Loucy (cell line): ENCODE measurements at regions not wholly inside any gene's neighbourhood (a gene's known extent, or its start where the extent isn't known, plus 50 kb on each side); places are given as distances from the start of the nearest gene placed in this dataset.

Experiments
- H2AFZ ChIP-seq: fragments of 200-600 bp; sonication (generic); 2 replicates; pipeline ENCODE4 v1.6.0; 2016; ENCODE audit warnings: antibody characterized with exemption, mild to moderate bottlenecking, low read length, moderate library complexity
- H3F3A ChIP-seq: fragments of 200-600 bp; 2 replicates; pipeline ENCODE4 v1.6.0; 2016; ENCODE audit warnings: antibody characterized with exemption, low read depth, mild to moderate bottlenecking
- H3K27me3 ChIP-seq: fragments of 200-600 bp; sonication (generic); 2 replicates; pipeline ENCODE4 v1.6.1; 2014; ENCODE audit warnings: low read length, mild to moderate bottlenecking; ENCODE audit not compliant: insufficient read depth, poor library complexity, severe bottlenecking
- H3K36me3 ChIP-seq: fragments of 200-600 bp; sonication (generic); 2 replicates; pipeline ENCODE4 v1.6.1; 2016; ENCODE audit warnings: low read length; ENCODE audit not compliant: insufficient read depth
- H3K4me1 ChIP-seq: fragments of 200-600 bp; sonication (generic); 2 replicates; pipeline ENCODE4 v1.5.1; 2014; ENCODE audit warnings: low read length, mild to moderate bottlenecking; ENCODE audit not compliant: insufficient read depth, poor library complexity, severe bottlenecking
- H3K4me2 ChIP-seq: fragments of 200-600 bp; sonication (generic); 2 replicates; pipeline ENCODE4 v1.6.0; 2014; ENCODE audit warnings: antibody characterized with exemption, low read length, low read depth, mild to moderate bottlenecking; ENCODE audit not compliant: poor library complexity, severe bottlenecking
- H3K4me3 ChIP-seq: fragments of 200-600 bp; sonication (generic); 2 replicates; pipeline ENCODE4 v1.5.1; 2014; ENCODE audit warnings: low read length, mild to moderate bottlenecking, mixed read lengths; ENCODE audit not compliant: poor library complexity, severe bottlenecking
- H3K79me2 ChIP-seq: fragments of 200-600 bp; sonication (generic); 2 replicates; pipeline ENCODE4 v1.6.1; 2014; ENCODE audit warnings: low read length; ENCODE audit not compliant: insufficient read depth
- H3K9ac ChIP-seq: fragments of 200-600 bp; sonication (generic); 2 replicates; pipeline ENCODE4 v1.6.0; 2014; ENCODE audit warnings: mild to moderate bottlenecking, low read depth, low read length, moderate library complexity; ENCODE audit not compliant: poor library complexity, severe bottlenecking
- H3K9me2 ChIP-seq: fragments of 200-600 bp; sonication (generic); replicated peaks from 2 replicates; pipeline ENCODE4 v1.6.1; 2016; ENCODE audit warnings: low read depth, low read length, mixed read lengths
- H3K9me3 ChIP-seq: fragments of 200-600 bp; sonication (generic); 2 replicates; pipeline ENCODE4 v1.6.1; 2014; ENCODE audit warnings: mild to moderate bottlenecking, antibody characterized with exemption, low read length, low read depth; ENCODE audit not compliant: insufficient read depth
- H4K20me1 ChIP-seq: fragments of 200-600 bp; sonication (generic); 2 replicates; pipeline ENCODE4 v1.6.0; 2014; ENCODE audit warnings: antibody characterized with exemption, low read length, mild to moderate bottlenecking; ENCODE audit not compliant: insufficient read depth, poor library complexity, severe bottlenecking
- CTCF ChIP-seq: fragments of 200-600 bp; sonication (generic); conservative IDR thresholded peaks from 2 replicates; pipeline ENCODE4 v1.5.1; 2014; ENCODE audit warnings: mild to moderate bottlenecking, antibody characterized with exemption, low read length
- EZH2phosphoT487 ChIP-seq: fragments of 200-600 bp; IDR thresholded peaks from 2 replicates; pipeline ENCODE4 v1.6.1; 2018; ENCODE audit warnings: antibody characterized with exemption, mild to moderate bottlenecking, moderate library complexity, borderline replicate concordance

GRCh38 chr5:63573380-63573779 lies 388.9 kb downstream of the HTR1A start:
- no peaks in the 10 kb centered on the region for H3K4me1 ChIP-seq
- H2AFZ ChIP-seq, result no peak overlapping the region
- no peaks in the 10 kb centered on the region for H3K79me2 ChIP-seq
- no peaks in the 10 kb centered on the region for H4K20me1 ChIP-seq
- no peaks in the 10 kb centered on the region for H3K27me3 ChIP-seq
- no peak overlapping the region for H3K4me3 ChIP-seq
- H3K9me2 ChIP-seq, result no peaks in the 10 kb centered on the region
- H3F3A ChIP-seq, result no peaks in the 10 kb centered on the region
- H3K9ac ChIP-seq, result no peak overlapping the region
- no peaks in the 10 kb centered on the region for H3K9me3 ChIP-seq
- TF ChIP-seq CTCF, result no peak
- no peak for TF ChIP-seq EZH2phosphoT487
- no peak overlapping the region for H3K4me2 ChIP-seq
- no peaks in the 10 kb centered on the region for H3K36me3 ChIP-seq

- Histone ChIP-seq H3K4me3 (no peak overlapping the region), H3K36me3 (no peaks in the 10 kb centered on the region), H3K9ac (no peak overlapping the region), H2AFZ (no peak overlapping the region), H3F3A (no peaks in the 10 kb centered on the region), H4K20me1 (no peaks in the 10 kb centered on the region), H3K79me2 (no peaks in the 10 kb centered on the region), H3K9me2 (no peaks in the 10 kb centered on the region), H3K4me1 (no peaks in the 10 kb centered on the region), H3K4me2 (no peak overlapping the region), H3K9me3 (no peaks in the 10 kb centered on the region), H3K27me3 (no peaks in the 10 kb centered on the region)
- TF ChIP-seq CTCF, result no peak
- no peak for TF ChIP-seq EZH2phosphoT487
Observed at GRCh38 chr5:63572740-63573139, 389.5 kb downstream of the HTR1A start.

- no peaks in the 10 kb centered on the region for H3K4me1 ChIP-seq
- no peak overlapping the region for H2AFZ ChIP-seq
- H4K20me1 ChIP-seq, result no peaks in the 10 kb centered on the region
- no peak overlapping the region for H3K9ac ChIP-seq
- no peaks in the 10 kb centered on the region for H3F3A ChIP-seq
- no peaks in the 10 kb centered on the region for H3K36me3 ChIP-seq
- H3K4me2 ChIP-seq, result no peak overlapping the region
- H3K27me3 ChIP-seq, result no peaks in the 10 kb centered on the region
- no peak overlapping the region for H3K4me3 ChIP-seq
- H3K9me2 ChIP-seq, result no peaks in the 10 kb centered on the region
- TF ChIP-seq EZH2phosphoT487 (no peak), CTCF (no peak)
- H3K79me2 ChIP-seq, result no peaks in the 10 kb centered on the region
- H3K9me3 ChIP-seq, result no peaks in the 10 kb centered on the region
Observed at GRCh38 chr5:63570752-63571151, 391.5 kb downstream of the HTR1A start.
